ENCODE measurements at regions not wholly inside any gene's neighbourhood (a gene's known extent, or its start where the extent isn't known, plus 50 kb on each side); places are given as distances from the start of the nearest gene placed in this dataset.

DNA sequence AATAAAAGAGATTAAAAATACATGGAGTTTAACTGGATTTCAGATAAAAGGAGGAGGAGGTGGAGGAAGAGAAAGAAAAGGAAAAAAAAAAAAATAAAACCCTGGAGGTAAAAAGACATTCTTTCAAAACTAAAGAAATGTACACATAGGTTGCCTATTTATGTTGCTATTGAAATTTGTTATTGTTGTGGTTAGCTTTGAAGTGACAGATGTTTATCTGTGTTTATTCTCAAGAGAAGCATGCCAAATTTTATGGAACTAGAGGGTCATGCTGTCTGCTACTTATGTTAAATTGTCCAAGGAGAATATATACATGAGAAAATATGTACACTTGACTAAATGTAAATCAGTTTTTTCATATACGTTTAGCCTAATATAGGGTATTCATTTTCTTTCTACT is 653.2 kb downstream of the DCDC2C start:
- Histone ChIP-seq H3K4me3 (no peak overlapping the region), H3K4me1 (no peaks in the 10 kb centered on the region), H3K27me3 (no peaks in the 10 kb centered on the region), H3K27ac (no peak overlapping the region), H3K9me3 (no peaks in the 10 kb centered on the region), H3K36me3 (no peaks in the 10 kb centered on the region)
- DNase-seq (ENCODE audit: low spot score in 2 of 2) = no peak
- intact Hi-C loops (cut with DNase I; ENCODE audit: low total_unique reads) = no loop called here
- TF ChIP-seq CTCF (IDR thresholded peaks at IDR 0.05) (no peak), POLR2A (IDR thresholded peaks at IDR 0.05) (no peak), POLR2AphosphoS5 (IDR thresholded peaks at IDR 0.05) (no peak)

DNA sequence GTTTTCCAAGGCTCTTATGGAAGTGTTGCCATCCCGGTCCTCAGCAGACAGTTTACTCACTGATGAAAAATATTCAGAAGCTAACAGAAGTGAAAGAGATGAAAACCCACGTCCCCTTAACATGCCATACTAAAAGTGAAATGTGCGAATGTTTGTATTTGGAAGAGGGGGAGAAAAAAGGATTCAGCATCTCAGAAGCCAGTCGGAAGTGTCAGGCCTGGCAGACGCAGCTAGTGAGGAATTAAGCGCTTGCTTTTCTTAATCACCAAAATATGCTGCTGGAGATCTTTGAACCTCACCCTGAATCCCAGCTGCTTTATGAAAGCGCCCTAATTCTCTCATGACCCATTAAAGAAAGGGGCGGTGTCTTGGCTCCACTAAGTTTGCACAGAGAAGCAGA is 653.7 kb downstream of the DCDC2C start:
- no peaks in the 10 kb centered on the region for H3K9me3 ChIP-seq
- H3K4me1 ChIP-seq = no peaks in the 10 kb centered on the region
- H3K4me3 ChIP-seq = no peak overlapping the region
- no peak overlapping the region for H3K27ac ChIP-seq
- intact Hi-C loops (cut with DNase I; ENCODE audit: low total_unique reads) = no loop called here
- TF ChIP-seq POLR2A (IDR thresholded peaks at IDR 0.05) (no peak), POLR2AphosphoS5 (IDR thresholded peaks at IDR 0.05) (no peak), CTCF (IDR thresholded peaks at IDR 0.05) (no peak)
- DNase-seq (ENCODE audit: low spot score in 2 of 2) = no peak
- H3K27me3 ChIP-seq = no peaks in the 10 kb centered on the region
- no peaks in the 10 kb centered on the region for H3K36me3 ChIP-seq

DNA sequence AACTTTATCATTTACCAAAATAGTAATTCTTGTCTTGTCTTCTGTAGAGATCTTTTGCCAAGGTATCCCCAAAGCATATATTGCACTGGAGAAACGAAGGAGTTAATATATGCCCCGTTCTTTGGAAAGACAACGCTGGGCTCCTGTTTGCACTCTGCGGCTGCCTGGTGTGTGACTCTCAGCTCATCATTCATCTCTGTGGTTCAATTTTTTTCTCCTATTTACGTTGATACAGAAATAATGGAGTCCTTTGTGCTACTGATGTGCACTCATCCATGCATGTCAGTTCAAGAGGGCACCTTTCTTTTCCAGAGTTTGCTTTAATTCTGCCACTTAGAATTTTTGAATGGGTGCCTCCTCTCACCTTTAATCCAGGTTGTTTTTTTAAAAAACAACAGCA is 655.5 kb downstream of the DCDC2C start:
- TF ChIP-seq POLR2A (IDR thresholded peaks at IDR 0.05) (no peak), POLR2AphosphoS5 (IDR thresholded peaks at IDR 0.05) (no peak), CTCF (IDR thresholded peaks at IDR 0.05) (no peak)
- no peak for DNase-seq (ENCODE audit: low spot score in 2 of 2)
- H3K36me3 ChIP-seq = no peaks in the 10 kb centered on the region
- no peak overlapping the region for H3K27ac ChIP-seq
- H3K27me3 ChIP-seq = no peaks in the 10 kb centered on the region
- no peaks in the 10 kb centered on the region for H3K4me1 ChIP-seq
- intact Hi-C loops (cut with DNase I; ENCODE audit: low total_unique reads) = no loop called here
- no peaks in the 10 kb centered on the region for H3K9me3 ChIP-seq
- no peak overlapping the region for H3K4me3 ChIP-seq

- no peaks in the 10 kb centered on the region for H3K4me1 ChIP-seq
- intact Hi-C loops (cut with DNase I; ENCODE audit: low total_unique reads) = no loop called here
These were observed 665.5 kb downstream of the DCDC2C start for GRCh38 chr2:4368907-4369306.

GRCh38 chr2:4369826-4370419 is 666.5 kb downstream of the DCDC2C start:
- intact Hi-C loops (cut with DNase I; ENCODE audit: low total_unique reads) = no loop called here
- Histone ChIP-seq H3K27ac (no peak overlapping the region), H3K36me3 (no peaks in the 10 kb centered on the region), H3K4me1 (no peaks in the 10 kb centered on the region), H3K27me3 (no peaks in the 10 kb centered on the region), H3K4me3 (no peak overlapping the region), H3K9me3 (peaks cover 14 to 32% of the 10 kb centered on the region in 2 donors)
- no peak for TF ChIP-seq POLR2AphosphoS5 (IDR thresholded peaks at IDR 0.05)
- no peak for DNase-seq (ENCODE audit: low spot score in 2 of 2)

More at GRCh38 chr2:4368907-4369306, 665.5 kb downstream of the DCDC2C start:
- no peak overlapping the region for H3K4me3 ChIP-seq
- H3K36me3 ChIP-seq = no peaks in the 10 kb centered on the region
- no peaks in the 10 kb centered on the region for H3K27me3 ChIP-seq
- no peak overlapping the region for H3K27ac ChIP-seq
- no peak for DNase-seq (ENCODE audit: low spot score in 2 of 2)
- TF ChIP-seq CTCF (IDR thresholded peaks at IDR 0.05) (no peak), POLR2A (IDR thresholded peaks at IDR 0.05) (no peak), POLR2AphosphoS5 (IDR thresholded peaks at IDR 0.05) (no peak)
- H3K9me3 ChIP-seq = peaks cover 14 to 32% of the 10 kb centered on the region in 2 donors

Data from breast epithelium (tissue), 4 donors.